Ishikawa (cell line): ENCODE measurements at regions not wholly inside any gene's neighbourhood (a gene's known extent, or its start where the extent isn't known, plus 50 kb on each side); places are given as distances from the start of the nearest gene placed in this dataset.

ENCODE experiments used
- CREB1 ChIP-seq: IDR thresholded peaks from 2 replicates; pipeline ENCODE4 v1.6.1; 2012; ENCODE audit warnings: low read depth
- FOXM1 ChIP-seq: IDR thresholded peaks from 2 replicates; pipeline ENCODE4 v1.6.1; 2012; ENCODE audit warnings: low read depth, borderline replicate concordance
- RAD21 ChIP-seq: IDR thresholded peaks from 2 replicates; pipeline ENCODE4 v1.6.1; 2012; ENCODE audit warnings: low read depth
- TF ChIP-seq, protein P1 (sequence below): IDR thresholded peaks from 2 replicates; pipeline ENCODE4 v1.6.1; 2012

DNA sequence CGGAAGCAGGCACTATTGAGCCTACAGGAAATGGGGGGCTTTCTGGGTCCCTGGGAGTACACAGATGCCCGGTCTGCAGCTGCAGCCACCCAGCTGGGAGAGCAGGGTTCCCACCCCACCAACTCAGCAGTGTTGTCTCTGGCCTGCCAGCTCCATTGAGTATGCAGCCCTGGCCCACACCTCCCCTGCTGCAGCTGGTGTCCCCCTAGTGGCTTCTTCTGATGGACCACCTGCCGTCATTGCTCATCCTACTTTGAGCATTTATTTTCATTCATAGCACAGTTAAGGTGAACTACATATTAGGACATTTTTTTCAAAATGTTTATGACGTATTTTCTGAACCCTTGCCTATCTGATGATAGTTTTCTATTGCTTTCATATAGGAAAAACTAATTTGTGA, 189.8 kb upstream of the LYPLAL1 start:
- TF ChIP-seq, protein P1, sequence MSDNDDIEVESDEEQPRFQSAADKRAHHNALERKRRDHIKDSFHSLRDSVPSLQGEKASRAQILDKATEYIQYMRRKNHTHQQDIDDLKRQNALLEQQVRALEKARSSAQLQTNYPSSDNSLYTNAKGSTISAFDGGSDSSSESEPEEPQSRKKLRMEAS: no peak
- TF ChIP-seq FOXM1 (no peak), RAD21 (no peak), CREB1 (no peak)
